ENCODE measurements at regions not wholly inside any gene's neighbourhood (a gene's known extent, or its start where the extent isn't known, plus 50 kb on each side); places are given as distances from the start of the nearest gene placed in this dataset.

DNA sequence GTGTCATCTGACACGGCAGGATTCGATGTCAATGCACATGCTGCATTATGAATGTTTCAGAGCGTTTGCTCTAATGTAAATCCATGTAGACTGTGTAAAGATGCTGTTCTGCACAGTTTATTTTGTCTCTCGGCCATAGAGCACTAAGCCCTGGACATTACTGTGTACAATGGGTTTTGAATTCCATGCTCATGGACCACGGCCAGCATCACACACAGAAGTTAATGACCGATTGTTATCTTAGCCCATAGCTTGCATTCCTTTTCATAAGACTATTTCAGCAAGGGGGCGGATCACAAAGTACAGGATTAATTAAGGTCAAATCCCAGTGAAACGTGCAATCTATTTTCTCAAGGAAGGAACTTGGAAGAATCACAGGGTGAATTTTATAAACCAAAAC, 286.1 kb upstream of the TENM3 start:
- DNase-seq (ENCODE audit: low read depth) = peak; percentile 81
- no peak overlapping the region for H3K4me3 ChIP-seq (ENCODE audit: low read depth, low read length)
- TF ChIP-seq, protein P1, sequence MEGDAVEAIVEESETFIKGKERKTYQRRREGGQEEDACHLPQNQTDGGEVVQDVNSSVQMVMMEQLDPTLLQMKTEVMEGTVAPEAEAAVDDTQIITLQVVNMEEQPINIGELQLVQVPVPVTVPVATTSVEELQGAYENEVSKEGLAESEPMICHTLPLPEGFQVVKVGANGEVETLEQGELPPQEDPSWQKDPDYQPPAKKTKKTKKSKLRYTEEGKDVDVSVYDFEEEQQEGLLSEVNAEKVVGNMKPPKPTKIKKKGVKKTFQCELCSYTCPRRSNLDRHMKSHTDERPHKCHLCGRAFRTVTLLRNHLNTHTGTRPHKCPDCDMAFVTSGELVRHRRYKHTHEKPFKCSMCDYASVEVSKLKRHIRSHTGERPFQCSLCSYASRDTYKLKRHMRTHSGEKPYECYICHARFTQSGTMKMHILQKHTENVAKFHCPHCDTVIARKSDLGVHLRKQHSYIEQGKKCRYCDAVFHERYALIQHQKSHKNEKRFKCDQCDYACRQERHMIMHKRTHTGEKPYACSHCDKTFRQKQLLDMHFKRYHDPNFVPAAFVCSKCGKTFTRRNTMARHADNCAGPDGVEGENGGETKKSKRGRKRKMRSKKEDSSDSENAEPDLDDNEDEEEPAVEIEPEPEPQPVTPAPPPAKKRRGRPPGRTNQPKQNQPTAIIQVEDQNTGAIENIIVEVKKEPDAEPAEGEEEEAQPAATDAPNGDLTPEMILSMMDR (IDR thresholded peaks at IDR 0.05; ENCODE audit: insufficient read depth, low read length) = no peak

DNA sequence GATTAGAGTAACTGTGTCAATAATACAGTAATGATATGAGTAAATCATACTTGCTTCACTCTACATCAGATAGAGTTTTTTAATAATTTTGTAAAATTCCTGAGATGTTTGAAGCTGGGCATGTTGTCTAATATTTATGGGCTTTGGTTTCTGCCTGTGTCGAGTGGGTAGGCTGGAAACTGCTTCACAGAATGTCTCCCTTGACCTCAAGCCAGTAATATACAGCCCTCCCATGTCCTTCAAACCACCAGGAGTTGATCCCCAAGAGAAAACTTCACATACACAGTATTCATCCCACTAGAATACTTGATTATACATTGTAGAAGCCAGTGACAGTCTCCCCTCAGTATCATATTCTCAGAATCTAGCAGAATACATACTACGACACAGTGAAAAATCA, 284.8 kb upstream of the TENM3 start:
- TF ChIP-seq, protein P1 (IDR thresholded peaks at IDR 0.05; ENCODE audit: insufficient read depth, low read length) = no peak
- no peak overlapping the region for H3K4me3 ChIP-seq (ENCODE audit: low read depth, low read length)
- DNase-seq (ENCODE audit: low read depth) = no peak

- no peak overlapping the region for H3K4me3 ChIP-seq (ENCODE audit: low read depth, low read length)
- peak; percentile 34 for DNase-seq (ENCODE audit: low read depth)
- TF ChIP-seq, protein P1 (IDR thresholded peaks at IDR 0.05; ENCODE audit: insufficient read depth, low read length) = no peak
Observed at GRCh38 chr4:181959121-181959520, 284.1 kb upstream of the TENM3 start.

DNA sequence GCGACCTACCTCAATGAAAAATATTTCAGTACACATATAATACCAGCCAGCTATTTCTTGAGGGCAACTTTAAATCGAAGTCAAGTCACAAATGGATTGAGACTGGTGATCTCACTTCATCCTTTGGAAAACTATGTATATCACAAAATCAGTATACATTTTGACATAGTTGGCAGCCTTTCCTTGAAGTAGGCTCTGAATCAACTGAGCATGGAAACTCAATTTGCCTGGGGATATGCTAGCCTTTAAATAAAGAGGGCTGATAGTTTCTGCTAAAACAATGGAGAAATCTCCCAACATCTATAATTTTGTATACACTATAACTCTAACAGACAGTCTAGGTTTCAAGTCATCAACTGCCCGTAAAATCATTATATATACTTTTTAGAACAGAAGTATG, 282.8 kb upstream of the TENM3 start:
- no peak overlapping the region for H3K4me3 ChIP-seq (ENCODE audit: low read depth, low read length)
- DNase-seq (ENCODE audit: low read depth) = no peak
- TF ChIP-seq, protein P1 (IDR thresholded peaks at IDR 0.05; ENCODE audit: insufficient read depth, low read length) = no peak

GRCh38 chr4:181962321-181962720, 280.9 kb upstream of the TENM3 start:
- TF ChIP-seq, protein P1 (IDR thresholded peaks at IDR 0.05; ENCODE audit: insufficient read depth, low read length) = no peak
- H3K4me3 ChIP-seq (ENCODE audit: low read depth, low read length) = no peak overlapping the region
- peak; percentile 83 for DNase-seq (ENCODE audit: low read depth)

- no peak overlapping the region for H3K4me3 ChIP-seq (ENCODE audit: low read depth, low read length)
Observed at GRCh38 chr4:181964731-181965130, 278.5 kb upstream of the TENM3 start.

GRCh38 chr4:181966104-181966551, 277.1 kb upstream of the TENM3 start:
- TF ChIP-seq, protein P1 (IDR thresholded peaks at IDR 0.05; ENCODE audit: insufficient read depth, low read length) = no peak
- peak; percentile 72 for DNase-seq (ENCODE audit: low read depth)
- H3K4me3 ChIP-seq (ENCODE audit: low read depth, low read length) = no peak overlapping the region

More at GRCh38 chr4:181964731-181965130, 278.5 kb upstream of the TENM3 start:
- TF ChIP-seq, protein P1 (IDR thresholded peaks at IDR 0.05; ENCODE audit: insufficient read depth, low read length) = no peak
- no peak for DNase-seq (ENCODE audit: low read depth)
